Cardiac fibroblast (primary cell): ENCODE measurements at regions not wholly inside any gene's neighbourhood (a gene's known extent, or its start where the extent isn't known, plus 50 kb on each side); places are given as distances from the start of the nearest gene placed in this dataset.

ENCODE experiments used
- DNase-seq, 2 donors: peaks; one replicate each; pipeline versions ENCODE4 v3.0.0 to v3.0.0-alpha.2; 2010; ENCODE audit warnings: low read depth in 2 of 2
- H3K4me3 ChIP-seq, 2 donors: replicated peaks in 1 of 2; 1 replicate in 1 of 2; 2 replicates in 1 of 2; pipeline ENCODE4 v1.5.1; 2011; ENCODE audit warnings: low read depth in 2 of 2, low read length in 2 of 2, mild to moderate bottlenecking in 2 of 2, moderate library complexity in 1 of 2
- CTCF ChIP-seq: IDR thresholded peaks from one replicate; pipeline ENCODE4 v1.5.1; 2011; ENCODE audit warnings: low read depth, mild to moderate bottlenecking, low read length, inconsistent platforms

- no peak overlapping the region for H3K4me3 ChIP-seq
- DNase-seq = no peak
- no peak for TF ChIP-seq CTCF
Observed at GRCh38 chr6:99091985-99092384, 144.2 kb upstream of the FBXL4 start.

GRCh38 chr6:99080191-99080590 lies 132.4 kb upstream of the FBXL4 start:
- TF ChIP-seq CTCF = no peak
- no peak overlapping the region for H3K4me3 ChIP-seq
- DNase-seq = no peak

DNA sequence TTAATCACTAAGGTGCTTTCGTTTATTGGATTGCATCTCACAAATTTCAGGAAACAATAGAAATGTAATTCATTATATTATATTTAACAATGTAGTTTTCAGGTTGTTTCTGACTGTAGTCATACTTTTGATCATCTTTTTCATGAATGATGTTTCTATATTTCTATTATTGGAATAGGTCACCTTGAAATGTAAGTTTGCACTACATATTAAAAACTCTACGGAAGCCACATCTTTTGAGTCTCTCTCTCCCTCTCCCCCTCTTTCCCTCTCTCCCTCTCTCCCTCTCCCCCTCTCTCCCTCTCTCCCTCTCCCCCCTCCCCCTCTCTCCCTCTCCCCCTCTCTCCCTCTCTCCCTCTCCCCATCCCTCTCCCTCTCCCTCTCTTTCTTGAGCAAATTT lies 131.3 kb upstream of the FBXL4 start:
- no peak for TF ChIP-seq CTCF
- no peak overlapping the region for H3K4me3 ChIP-seq
- no peak for DNase-seq

- H3K4me3 ChIP-seq = no peak overlapping the region
- no peak for DNase-seq
- no peak for TF ChIP-seq CTCF
Observed at GRCh38 chr6:99073223-99073622, 125.5 kb upstream of the FBXL4 start.

GRCh38 chr6:99066044-99066443 lies 118.3 kb upstream of the FBXL4 start:
- DNase-seq = no peak
- no peak for TF ChIP-seq CTCF
- H3K4me3 ChIP-seq = no peak overlapping the region

GRCh38 chr6:99064834-99065233 lies 117.1 kb upstream of the FBXL4 start:
- no peak overlapping the region for H3K4me3 ChIP-seq
- DNase-seq = no peak
- no peak for TF ChIP-seq CTCF

DNA sequence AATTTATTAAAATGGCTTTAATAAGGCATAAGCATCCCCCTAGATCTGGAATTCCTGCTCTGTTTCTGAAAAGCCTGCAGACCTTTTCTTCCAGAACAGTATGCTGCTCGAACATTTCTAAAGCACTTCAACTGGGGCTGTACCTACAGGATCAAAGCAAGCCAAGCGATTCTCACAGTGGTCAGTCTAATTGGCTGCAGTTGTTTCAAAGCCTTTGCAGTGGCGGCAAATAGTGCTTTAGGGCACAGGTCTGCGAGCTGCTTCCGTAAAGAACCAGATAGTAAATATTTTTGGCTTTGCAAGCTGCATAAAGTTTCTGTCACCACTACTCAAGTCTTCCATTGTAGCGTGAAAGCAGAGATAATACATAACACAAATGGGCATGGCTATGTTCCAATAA lies 88.9 kb upstream of the FBXL4 start:
- H3K4me3 ChIP-seq = no peak overlapping the region
- DNase-seq = no peak
- TF ChIP-seq CTCF = no peak
